Kidney (tissue), 13 donors: ENCODE measurements at regions not wholly inside any gene's neighbourhood (a gene's known extent, or its start where the extent isn't known, plus 50 kb on each side); places are given as distances from the start of the nearest gene placed in this dataset.

Experiments
- DNase-seq, 5 donors: peaks; one replicate each; pipeline ENCODE4 v3.0.0-alpha.2; 2013 to 2020
- FAIRE-seq: peaks from 2 replicates; lab custom pipeline; 2012; peaks lifted over from hg19 to GRCh38; lab: Jason Lieb, UNC
- H3K27ac ChIP-seq, 2 donors: one replicate each; pipeline ENCODE4 v1.7.0; 2013; ENCODE audit warnings: low read depth in 2 of 2, low read length in 2 of 2, inconsistent platforms in 1 of 2
- H3K27me3 ChIP-seq: one replicate; pipeline ENCODE4 v1.7.1; 2013; ENCODE audit warnings: low read length, inconsistent platforms; ENCODE audit not compliant: control insufficient read depth, insufficient read depth
- H3K36me3 ChIP-seq, 3 donors: one replicate each; pipeline versions ENCODE4 v1.7.0 to v1.7.1; 2013; ENCODE audit warnings: low read length in 3 of 3, control low read depth in 1 of 3, inconsistent platforms in 1 of 3; ENCODE audit not compliant: insufficient read depth in 3 of 3, control insufficient read depth in 2 of 3
- H3K4me1 ChIP-seq, 3 donors: one replicate each; pipeline versions ENCODE4 v1.7.0 to v1.7.1; 2013; ENCODE audit warnings: low read length in 3 of 3, inconsistent platforms in 1 of 3, low read depth in 1 of 3; ENCODE audit not compliant: control insufficient read depth in 2 of 3, insufficient read depth in 2 of 3
- H3K4me3 ChIP-seq, 3 donors: one replicate each; pipeline versions ENCODE4 v1.7.0 to v1.8.1; 2013; ENCODE audit warnings: low read length in 3 of 3, control low read depth in 1 of 3, inconsistent platforms in 1 of 3
- H3K9ac ChIP-seq, 3 donors: one replicate each; pipeline versions ENCODE4 v1.7.0 to v1.7.1; 2013; ENCODE audit warnings: low read length in 3 of 3, control low read depth in 1 of 3, inconsistent platforms in 1 of 3
- H3K9me3 ChIP-seq, 3 donors: one replicate each; pipeline versions ENCODE4 v1.7.0 to v1.7.1; 2013; ENCODE audit warnings: low read length in 3 of 3, control low read depth in 1 of 3, inconsistent platforms in 1 of 3; ENCODE audit not compliant: control insufficient read depth in 2 of 3, insufficient read depth in 1 of 3
- intact Hi-C: fragments of 100-400 bp; cut with DNase I; formaldehyde crosslinking; loops from one replicate; pipeline ENCODE4 v1.11.1; 2022
- TF ChIP-seq, protein P1 (sequence below): IDR thresholded peaks from 3 replicates; pipeline ENCODE4 v1.5.1; 2012; ENCODE audit warnings: mild to moderate bottlenecking, moderate library complexity, borderline replicate concordance; ENCODE audit not compliant: insufficient read depth; ENCODE audit errors: extremely low read depth
- donor health status: control.
- donor health status: control.
- donor health status: control.
- donor health status: control.
- donor health status: control.
- donor health status: DM: yes; HTN: yes; CAD: no.
- donor health status: Normal renal cell carcinoma (clear cell type).

- Histone ChIP-seq H3K36me3 (no peaks in the 10 kb centered on the region), H3K9me3 (no peaks in the 10 kb centered on the region), H3K4me1 (peaks cover 2 to 17% (median 3%) of the 10 kb centered on the region in 3 donors), H3K27me3 (no peaks in the 10 kb centered on the region), H3K27ac (no peak overlapping the region), H3K4me3 (no peak overlapping the region), H3K9ac (no peak overlapping the region)
- FAIRE-seq: no peak
- TF ChIP-seq, protein P1, sequence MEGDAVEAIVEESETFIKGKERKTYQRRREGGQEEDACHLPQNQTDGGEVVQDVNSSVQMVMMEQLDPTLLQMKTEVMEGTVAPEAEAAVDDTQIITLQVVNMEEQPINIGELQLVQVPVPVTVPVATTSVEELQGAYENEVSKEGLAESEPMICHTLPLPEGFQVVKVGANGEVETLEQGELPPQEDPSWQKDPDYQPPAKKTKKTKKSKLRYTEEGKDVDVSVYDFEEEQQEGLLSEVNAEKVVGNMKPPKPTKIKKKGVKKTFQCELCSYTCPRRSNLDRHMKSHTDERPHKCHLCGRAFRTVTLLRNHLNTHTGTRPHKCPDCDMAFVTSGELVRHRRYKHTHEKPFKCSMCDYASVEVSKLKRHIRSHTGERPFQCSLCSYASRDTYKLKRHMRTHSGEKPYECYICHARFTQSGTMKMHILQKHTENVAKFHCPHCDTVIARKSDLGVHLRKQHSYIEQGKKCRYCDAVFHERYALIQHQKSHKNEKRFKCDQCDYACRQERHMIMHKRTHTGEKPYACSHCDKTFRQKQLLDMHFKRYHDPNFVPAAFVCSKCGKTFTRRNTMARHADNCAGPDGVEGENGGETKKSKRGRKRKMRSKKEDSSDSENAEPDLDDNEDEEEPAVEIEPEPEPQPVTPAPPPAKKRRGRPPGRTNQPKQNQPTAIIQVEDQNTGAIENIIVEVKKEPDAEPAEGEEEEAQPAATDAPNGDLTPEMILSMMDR: no peak
- no peak for DNase-seq
- intact Hi-C loops: no loop called here
Measured at GRCh38 chr12:19064713-19065112, 64.8 kb upstream of the PLEKHA5 start.

GRCh38 chr12:19065223-19065622 is 64.3 kb upstream of the PLEKHA5 start:
- TF ChIP-seq, protein P1: no peak
- FAIRE-seq (no peak), DNase-seq (no peak)
- no peak overlapping the region for H3K4me3 ChIP-seq
- H3K27ac ChIP-seq: no peak overlapping the region
- H3K36me3 ChIP-seq: no peaks in the 10 kb centered on the region
- H3K9ac ChIP-seq: no peak overlapping the region
- no peaks in the 10 kb centered on the region for H3K27me3 ChIP-seq
- H3K9me3 ChIP-seq: no peaks in the 10 kb centered on the region
- H3K4me1 ChIP-seq: peaks cover 2 to 17% (median 3%) of the 10 kb centered on the region in 3 donors
- intact Hi-C loops: no loop called here

- Histone ChIP-seq H3K4me1 (peaks cover 2 to 17% (median 3%) of the 10 kb centered on the region in 3 donors), H3K9me3 (no peaks in the 10 kb centered on the region), H3K27ac (peak overlapping the region in 1 of 2 donors; percentile 33), H3K27me3 (no peaks in the 10 kb centered on the region), H3K4me3 (peak overlapping the region in 1 of 3 donors; percentile 23), H3K36me3 (no peaks in the 10 kb centered on the region), H3K9ac (no peak overlapping the region)
- DNase-seq (no peak), FAIRE-seq (no peak)
- intact Hi-C loops: no loop called here
- TF ChIP-seq, protein P1: no peak
Measured at GRCh38 chr12:19065871-19066270, 63.7 kb upstream of the PLEKHA5 start.

DNA sequence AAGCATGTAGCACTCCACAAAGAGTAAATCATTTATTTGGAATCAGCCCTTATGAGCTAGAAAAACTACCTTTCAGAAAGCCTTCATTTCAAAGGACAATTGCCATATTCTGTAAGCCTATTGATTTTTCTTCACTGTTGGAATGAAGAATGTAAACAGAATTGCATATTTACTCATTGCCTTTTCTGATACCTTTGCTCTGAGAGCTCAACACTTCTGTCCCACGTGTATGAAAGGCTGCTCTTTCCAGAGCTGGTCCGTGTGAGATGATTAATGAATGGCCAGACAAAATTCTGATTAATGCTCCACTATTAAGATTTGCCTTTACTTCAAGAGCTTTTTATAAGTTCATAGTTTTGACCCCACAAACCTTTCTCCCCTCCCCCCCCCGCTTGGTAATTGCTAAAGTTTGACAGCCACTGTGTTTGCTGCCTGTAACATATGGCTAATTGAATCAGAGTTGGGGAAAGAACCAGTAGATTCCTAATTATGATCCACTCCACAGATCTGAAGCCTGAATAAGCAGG is 63.0 kb upstream of the PLEKHA5 start:
- Histone ChIP-seq H3K27me3 (no peaks in the 10 kb centered on the region), H3K27ac (peak overlapping the region; percentile 23 to 33), H3K4me3 (peak overlapping the region in 2 of 3 donors; percentile 23 to 40), H3K9ac (no peak overlapping the region), H3K36me3 (no peaks in the 10 kb centered on the region), H3K9me3 (no peaks in the 10 kb centered on the region), H3K4me1 (peaks cover 2 to 17% (median 3%) of the 10 kb centered on the region in 3 donors)
- FAIRE-seq (no peak), DNase-seq (peak in 3 of 5 donors; percentile 13 to 40 (median 35))
- TF ChIP-seq, protein P1: no peak
- intact Hi-C loops: no loop called here
